ENCODE measurements at regions not wholly inside any gene's neighbourhood (a gene's known extent, or its start where the extent isn't known, plus 50 kb on each side); places are given as distances from the start of the nearest gene placed in this dataset.
A peak's percentile ranks its signal among the peaks of the same experiment; 100 is the strongest.

DNA sequence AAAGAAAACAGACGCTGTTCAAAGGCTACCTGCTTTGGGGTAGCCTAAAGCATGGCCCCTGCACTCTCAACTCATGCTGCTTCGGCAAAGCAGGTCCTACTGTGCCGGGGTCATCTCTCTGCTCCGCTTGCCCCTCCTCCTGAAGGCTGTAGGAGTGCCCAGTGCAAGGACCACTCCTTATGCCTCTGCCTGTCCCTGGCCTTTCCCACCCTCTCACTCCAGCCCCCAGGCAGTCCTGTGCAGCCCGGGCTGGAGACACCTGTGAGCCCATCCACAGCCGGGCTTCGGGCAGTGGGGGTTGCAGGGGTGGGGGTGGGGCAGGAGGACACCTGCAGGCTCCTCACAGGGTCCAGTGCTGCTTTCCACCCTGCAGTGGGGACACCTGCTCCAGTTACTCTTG is 69.1 kb downstream of the ACKR3 start:
- Histone ChIP-seq H3K36me3 (replicated peaks in 1 of 2; ENCODE audit: control insufficient read depth in 1 of 2, insufficient read depth in 2 of 2, low read length in 2 of 2) (no peaks in the 10 kb centered on the region), H3K27ac (ENCODE audit: extremely low read length, insufficient read depth, low read length) (no peak overlapping the region), H3K9ac (ENCODE audit: insufficient read depth, low read depth, low read length) (no peak overlapping the region), H3K4me2 (ENCODE audit: low read depth, low read length) (no peak overlapping the region), H3K79me2 (ENCODE audit: insufficient read depth, low read length) (no peaks in the 10 kb centered on the region), H3K4me3 (replicated peaks in 1 of 3; ENCODE audit: insufficient read depth in 1 of 3, low read depth in 2 of 3, low read length in 3 of 3) (no peak overlapping the region), H4K20me1 (ENCODE audit: insufficient read depth, low read length) (no peaks in the 10 kb centered on the region), H2AFZ (ENCODE audit: low read length) (no peak overlapping the region), H3K4me1 (ENCODE audit: insufficient read depth, low read length) (peaks cover 15% of the 10 kb centered on the region; the same call in 1 of the 2 replicates), H3K9me3 (ENCODE audit: low read length) (0 out of 2 replicates have a peak, but pooled peaks cover 9% of the 10 kb centered on the region), H3K27me3 (ENCODE audit: control insufficient read depth in 1 of 2, insufficient read depth in 2 of 2, low read length in 2 of 2) (peaks cover 0 to 23% of the 10 kb centered on the region in 2 experiments; a peak in 2 of 5 replicates)
- intact Hi-C loops (cut with micrococcal nuclease; ENCODE audit: unreplicated experiment), result no loop called here
- FAIRE-seq, result no peak
- ChIA-PET POLR2A (no interaction called here), CTCF (ENCODE audit: low intra/inter-chr PET ratio, low total read pairs) (no interaction called here)
- no peak for TF ChIP-seq ZSCAN5A (CRISPR knock-in tag; IDR thresholded peaks at IDR 0.05; ENCODE audit: borderline replicate concordance)
- WGBS (ENCODE audit: low lambda C conversion rate), result 42% methylated on average over 7 of the region's 7 CpGs
- in situ Hi-C loops (cut with HindIII; ENCODE audit: extremely low pct_ligation_motif_present, low pct_unique_long_range_greater_than_20kb), result no loop called here
- no peak for ATAC-seq
- no peak for DNase-seq (ENCODE audit: low spot score)
- BruUV-seq (replicated peaks), result no TSS peak

DNA sequence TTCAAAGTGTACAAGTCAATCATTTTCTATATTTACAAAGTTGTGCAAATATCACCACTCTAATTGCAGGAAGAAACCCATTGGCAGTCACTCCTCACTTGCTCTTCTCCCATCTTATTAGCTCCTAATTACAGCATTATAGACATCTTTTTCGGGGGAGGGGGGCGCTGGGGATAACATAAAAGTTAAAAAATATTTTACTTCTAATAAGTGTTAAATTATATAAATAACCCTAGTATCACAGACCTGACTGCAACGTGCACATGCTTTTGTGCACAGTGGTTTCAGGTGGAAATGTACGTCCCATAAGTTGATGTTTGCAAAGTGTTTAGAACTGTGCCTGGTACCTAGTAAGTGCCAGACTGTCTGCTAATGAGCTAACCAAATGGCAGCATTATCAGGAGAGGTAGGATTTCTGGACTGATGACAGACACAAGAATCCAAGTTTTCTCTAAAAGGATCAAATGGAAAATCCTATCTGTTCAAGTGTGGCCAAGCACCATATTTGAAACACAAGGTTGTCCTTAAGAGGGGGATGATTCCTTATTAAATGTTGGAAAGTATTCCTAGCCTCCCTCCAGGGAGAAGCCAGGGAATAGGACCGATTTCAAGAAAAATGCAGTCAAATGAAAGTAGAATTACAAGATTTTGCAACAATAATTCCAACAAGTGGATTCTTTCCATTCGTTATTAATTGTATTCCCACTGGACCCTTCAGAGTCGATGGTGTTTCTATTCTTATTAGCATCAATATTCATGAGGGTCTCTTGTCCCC is 70.0 kb downstream of the ACKR3 start:
- Histone ChIP-seq H3K4me1 (ENCODE audit: insufficient read depth, low read length) (peaks cover 15% of the 10 kb centered on the region; the same call in 1 of the 2 replicates), H3K4me2 (ENCODE audit: low read depth, low read length) (no peak overlapping the region), H3K9ac (ENCODE audit: insufficient read depth, low read depth, low read length) (no peak overlapping the region), H3K27ac (ENCODE audit: extremely low read length, insufficient read depth, low read length) (no peak overlapping the region), H3K27me3 (ENCODE audit: control insufficient read depth in 1 of 2, insufficient read depth in 2 of 2, low read length in 2 of 2) (peaks cover 0 to 14% of the 10 kb centered on the region in 2 experiments; a peak in 2 of 5 replicates), H3K9me3 (ENCODE audit: low read length) (0 out of 2 replicates have a peak, but pooled peaks cover 9% of the 10 kb centered on the region), H4K20me1 (ENCODE audit: insufficient read depth, low read length) (no peaks in the 10 kb centered on the region), H3K79me2 (ENCODE audit: insufficient read depth, low read length) (no peaks in the 10 kb centered on the region), H3K4me3 (replicated peaks in 1 of 3; ENCODE audit: insufficient read depth in 1 of 3, low read depth in 2 of 3, low read length in 3 of 3) (no peak overlapping the region), H3K36me3 (replicated peaks in 1 of 2; ENCODE audit: control insufficient read depth in 1 of 2, insufficient read depth in 2 of 2, low read length in 2 of 2) (no peaks in the 10 kb centered on the region), H2AFZ (ENCODE audit: low read length) (no peak overlapping the region)
- no peak for DNase-seq (ENCODE audit: low spot score)
- no peak for ATAC-seq
- WGBS (ENCODE audit: low lambda C conversion rate), result 19% methylated on average over 7 of the region's 7 CpGs
- POLR2A ChIA-PET, result no interaction called here
- intact Hi-C loops (cut with micrococcal nuclease; ENCODE audit: unreplicated experiment) (no loop called here), in situ Hi-C loops (cut with HindIII; ENCODE audit: extremely low pct_ligation_motif_present, low pct_unique_long_range_greater_than_20kb) (no loop called here)
- CTCF ChIA-PET (ENCODE audit: low intra/inter-chr PET ratio, low total read pairs), result no interaction called here
- no TSS peak for BruUV-seq (replicated peaks)
- peak; percentile 4 for FAIRE-seq
- TF ChIP-seq, protein P1, sequence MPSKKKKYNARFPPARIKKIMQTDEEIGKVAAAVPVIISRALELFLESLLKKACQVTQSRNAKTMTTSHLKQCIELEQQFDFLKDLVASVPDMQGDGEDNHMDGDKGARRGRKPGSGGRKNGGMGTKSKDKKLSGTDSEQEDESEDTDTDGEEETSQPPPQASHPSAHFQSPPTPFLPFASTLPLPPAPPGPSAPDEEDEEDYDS (CRISPR knock-in tag; IDR thresholded peaks at IDR 0.05), result no peak
- TF ChIP-seq, protein P2, sequence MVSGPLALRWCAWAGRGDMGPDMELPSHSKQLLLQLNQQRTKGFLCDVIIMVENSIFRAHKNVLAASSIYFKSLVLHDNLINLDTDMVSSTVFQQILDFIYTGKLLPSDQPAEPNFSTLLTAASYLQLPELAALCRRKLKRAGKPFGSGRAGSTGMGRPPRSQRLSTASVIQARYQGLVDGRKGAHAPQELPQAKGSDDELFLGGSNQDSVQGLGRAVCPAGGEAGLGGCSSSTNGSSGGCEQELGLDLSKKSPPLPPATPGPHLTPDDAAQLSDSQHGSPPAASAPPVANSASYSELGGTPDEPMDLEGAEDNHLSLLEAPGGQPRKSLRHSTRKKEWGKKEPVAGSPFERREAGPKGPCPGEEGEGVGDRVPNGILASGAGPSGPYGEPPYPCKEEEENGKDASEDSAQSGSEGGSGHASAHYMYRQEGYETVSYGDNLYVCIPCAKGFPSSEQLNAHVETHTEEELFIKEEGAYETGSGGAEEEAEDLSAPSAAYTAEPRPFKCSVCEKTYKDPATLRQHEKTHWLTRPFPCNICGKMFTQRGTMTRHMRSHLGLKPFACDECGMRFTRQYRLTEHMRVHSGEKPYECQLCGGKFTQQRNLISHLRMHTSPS (CRISPR knock-in tag; IDR thresholded peaks at IDR 0.05; ENCODE audit: low read depth), result no peak
- TF ChIP-seq ZNF143 (CRISPR knock-in tag; IDR thresholded peaks at IDR 0.05) (no peak), PLSCR1 (CRISPR knock-in tag; IDR thresholded peaks at IDR 0.05; ENCODE audit: borderline replicate concordance) (no peak)

Measured in HepG2 (cell line).